WTC11 (cell line): ENCODE measurements at regions not wholly inside any gene's neighbourhood (a gene's known extent, or its start where the extent isn't known, plus 50 kb on each side); places are given as distances from the start of the nearest gene placed in this dataset.

ENCODE experiments used
- ATAC-seq: fragments of 200-7000 bp; cut with Tn5 transposase; 2 replicates; pipeline ENCODE4 v1.10.0; 2021; ENCODE audit warnings: mild to moderate bottlenecking, moderate library complexity
- CTCF ChIA-PET: fragments of 300-600 bp; sonication (Branson Sonifier 250); formaldehyde crosslinking; loops from one replicate; lab custom pipeline; 2021; ENCODE audit warnings: antibody characterized with exemption; lab: Charles Lee
- POLR2A ChIA-PET: fragments of 350-600 bp; sonication (Branson Sonifier 250); formaldehyde crosslinking; loops from one replicate; lab custom pipeline; 2021; ENCODE audit warnings: antibody characterized with exemption; lab: Charles Lee
- DNase-seq: peaks from one replicate; pipeline ENCODE4 v3.0.0; 2021; ENCODE audit warnings: low spot score
- H3K27ac Mint-ChIP-seq: 2 replicates; pipeline ENCODE4 v1.8.0; 2021; ENCODE audit warnings: mixed read lengths
- H3K27me3 Mint-ChIP-seq: 2 replicates; pipeline ENCODE4 v1.8.0; 2021; ENCODE audit warnings: low read depth, mild to moderate bottlenecking, moderate library complexity, mixed read lengths
- H3K36me3 Mint-ChIP-seq: 2 replicates; pipeline ENCODE4 v1.8.0; 2021; ENCODE audit warnings: mixed read lengths
- H3K4me1 Mint-ChIP-seq: 2 replicates; pipeline ENCODE4 v1.8.0; 2022; ENCODE audit warnings: mixed read lengths
- H3K4me3 Mint-ChIP-seq: 2 replicates; pipeline ENCODE4 v1.8.0; 2021; ENCODE audit warnings: mild to moderate bottlenecking, moderate library complexity, mixed read lengths
- H3K9me3 Mint-ChIP-seq: 2 replicates; pipeline ENCODE4 v1.8.0; 2021; ENCODE audit warnings: mixed read lengths
- AR ChIP-seq: fragments of 250-450 bp; sonication (Bioruptor Pico); IDR thresholded peaks from 2 replicates; pipeline ENCODE4 v1.9.0; 2021; ENCODE audit warnings: mild to moderate bottlenecking
- ATF6 ChIP-seq: sonication (generic); formaldehyde crosslinking; IDR thresholded peaks from 2 replicates; pipeline ENCODE4 v1.8.1; 2023; ENCODE audit warnings: mild to moderate bottlenecking, missing genetic modification reagents
- ELF4 ChIP-seq: sonication (generic); formaldehyde crosslinking; IDR thresholded peaks from 2 replicates; pipeline ENCODE4 v1.8.1; 2022; ENCODE audit warnings: low read depth, mild to moderate bottlenecking, moderate library complexity, missing genetic modification reagents
- EMX1 ChIP-seq: fragments of 250-450 bp; sonication (Bioruptor Pico); IDR thresholded peaks from 2 replicates; pipeline ENCODE4 v1.8.0; 2021; ENCODE audit warnings: mild to moderate bottlenecking
- FOXK1 ChIP-seq: sonication (generic); formaldehyde crosslinking; IDR thresholded peaks from 2 replicates; pipeline ENCODE4 v1.8.0; 2022; ENCODE audit warnings: mild to moderate bottlenecking, moderate library complexity, missing genetic modification reagents
- FOXP1 ChIP-seq: sonication (generic); formaldehyde crosslinking; IDR thresholded peaks from 2 replicates; pipeline ENCODE4 v1.8.0; 2022; ENCODE audit warnings: missing genetic modification reagents, mild to moderate bottlenecking, moderate library complexity, borderline replicate concordance
- FOXP4 ChIP-seq: sonication (generic); formaldehyde crosslinking; IDR thresholded peaks from 2 replicates; pipeline ENCODE4 v1.8.0; 2022; ENCODE audit warnings: mild to moderate bottlenecking, missing genetic modification reagents
- IRF1 ChIP-seq: sonication (generic); formaldehyde crosslinking; IDR thresholded peaks from 2 replicates; pipeline ENCODE4 v1.8.0; 2023; ENCODE audit warnings: missing genetic modification reagents
- NFE2L1 ChIP-seq: sonication (generic); formaldehyde crosslinking; IDR thresholded peaks from 2 replicates; pipeline ENCODE4 v1.8.1; 2023; ENCODE audit warnings: missing genetic modification reagents
- PRRX2 ChIP-seq: fragments of 250-450 bp; sonication (Bioruptor Pico); IDR thresholded peaks from 2 replicates; pipeline ENCODE4 v1.8.0; 2021; ENCODE audit warnings: mild to moderate bottlenecking
- SP1 ChIP-seq: sonication (generic); formaldehyde crosslinking; conservative IDR thresholded peaks from 2 replicates; pipeline ENCODE4 v1.8.1; 2022; ENCODE audit warnings: missing genetic modification reagents
- TP53 ChIP-seq: sonication (generic); formaldehyde crosslinking; IDR thresholded peaks from 2 replicates; pipeline ENCODE4 v1.8.1; 2023; ENCODE audit warnings: mild to moderate bottlenecking, missing genetic modification reagents
- ZNF138 ChIP-seq: sonication (generic); formaldehyde crosslinking; conservative IDR thresholded peaks from 2 replicates; pipeline ENCODE4 v1.8.1; 2022; ENCODE audit warnings: mild to moderate bottlenecking, moderate library complexity, missing genetic modification reagents
- ZNF232 ChIP-seq: sonication (generic); formaldehyde crosslinking; IDR thresholded peaks from 2 replicates; pipeline ENCODE4 v1.8.0; 2022; ENCODE audit warnings: mild to moderate bottlenecking, missing genetic modification reagents
- ZNF317 ChIP-seq: sonication (generic); formaldehyde crosslinking; IDR thresholded peaks from 2 replicates; pipeline ENCODE4 v1.8.1; 2023; ENCODE audit warnings: low read depth, mild to moderate bottlenecking, moderate library complexity, missing genetic modification reagents, borderline replicate concordance
- TF ChIP-seq, protein P1 (sequence below): sonication (generic); formaldehyde crosslinking; IDR thresholded peaks from 2 replicates; pipeline ENCODE4 v1.8.1; 2022; ENCODE audit warnings: mild to moderate bottlenecking, moderate library complexity, missing genetic modification reagents

GRCh38 chr13:26896986-26897668 is 136.5 kb upstream of the GPR12 start:
- ChIA-PET POLR2A (interaction anchor here (1.5 kb wide), 1 partner anchor 9 kb away, joined by 5 read pairs; no protein-coding TSS in a partner anchor), CTCF (interaction anchor here (1.0 to 2.0 kb wide), 3 partner anchors 24 to 186 kb away, joined by 3 to 7 read pairs (median 6); no protein-coding TSS in a partner anchor)
- H3K9me3 Mint-ChIP-seq = no peaks in the 10 kb centered on the region
- ATAC-seq = peak; percentile 31; the same call in 1 of the 2 replicates
- no peaks in the 10 kb centered on the region for H3K36me3 Mint-ChIP-seq
- no peak overlapping the region for H3K27ac Mint-ChIP-seq
- H3K4me3 Mint-ChIP-seq = no peak overlapping the region
- no peak for DNase-seq
- peaks cover 21% of the 10 kb centered on the region for H3K4me1 Mint-ChIP-seq
- H3K27me3 Mint-ChIP-seq = no peaks in the 10 kb centered on the region
- no peak for TF ChIP-seq SP1 (CRISPR knock-in tag)

- POLR2A ChIA-PET = no interaction called here
- H3K36me3 Mint-ChIP-seq = no peaks in the 10 kb centered on the region
- H3K27ac Mint-ChIP-seq = no peak overlapping the region
- DNase-seq (no peak), ATAC-seq (no peak)
- peaks cover 20% of the 10 kb centered on the region for H3K4me1 Mint-ChIP-seq
- no peak overlapping the region for H3K4me3 Mint-ChIP-seq
- TF ChIP-seq FOXP1 (CRISPR knock-in tag) (no peak), AR (no peak), PRRX2 (CRISPR knock-in tag) (no peak), FOXK1 (CRISPR knock-in tag) (no peak), ATF6 (no peak), ZNF232 (no peak), IRF1 (CRISPR knock-in tag) (no peak), ELF4 (CRISPR knock-in tag) (no peak), TP53 (CRISPR knock-in tag) (no peak)
- TF ChIP-seq, protein P1, sequence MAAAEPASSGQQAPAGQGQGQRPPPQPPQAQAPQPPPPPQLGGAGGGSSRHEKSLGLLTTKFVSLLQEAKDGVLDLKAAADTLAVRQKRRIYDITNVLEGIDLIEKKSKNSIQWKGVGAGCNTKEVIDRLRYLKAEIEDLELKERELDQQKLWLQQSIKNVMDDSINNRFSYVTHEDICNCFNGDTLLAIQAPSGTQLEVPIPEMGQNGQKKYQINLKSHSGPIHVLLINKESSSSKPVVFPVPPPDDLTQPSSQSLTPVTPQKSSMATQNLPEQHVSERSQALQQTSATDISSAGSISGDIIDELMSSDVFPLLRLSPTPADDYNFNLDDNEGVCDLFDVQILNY (CRISPR knock-in tag) = no peak
- no peaks in the 10 kb centered on the region for H3K27me3 Mint-ChIP-seq
- CTCF ChIA-PET = interaction anchor here (2.0 kb wide), 2 partner anchors 23 to 35 kb away, joined by 7 to 13 read pairs; no protein-coding TSS in a partner anchor
- H3K9me3 Mint-ChIP-seq = no peaks in the 10 kb centered on the region
Observed at GRCh38 chr13:26895808-26896466, 135.4 kb upstream of the GPR12 start.

- POLR2A ChIA-PET = no interaction called here
- DNase-seq = peak; percentile 21
- no peak overlapping the region for H3K4me3 Mint-ChIP-seq
Observed at GRCh38 chr13:26895081-26895807, 134.7 kb upstream of the GPR12 start.

More at GRCh38 chr13:26895081-26895807, 134.7 kb upstream of the GPR12 start:
- no peaks in the 10 kb centered on the region for H3K9me3 Mint-ChIP-seq
- H3K27ac Mint-ChIP-seq = no peak overlapping the region
- H3K4me1 Mint-ChIP-seq = peaks cover 14% of the 10 kb centered on the region
- no peaks in the 10 kb centered on the region for H3K36me3 Mint-ChIP-seq
- peak; percentile 68 for ATAC-seq
- H3K27me3 Mint-ChIP-seq = no peaks in the 10 kb centered on the region
- CTCF ChIA-PET = interaction anchor here (2.0 kb wide), 1 partner anchor 22 kb away, joined by 13 read pairs; no protein-coding TSS in a partner anchor
- TF ChIP-seq ZNF317 (CRISPR knock-in tag) = no peak
- no peak for TF ChIP-seq FOXP4 (CRISPR knock-in tag)
- TF ChIP-seq ZNF138 (CRISPR knock-in tag) = no peak
- no peak for TF ChIP-seq IRF1 (CRISPR knock-in tag)
- no peak for TF ChIP-seq EMX1 (CRISPR knock-in tag)
- TF ChIP-seq FOXK1 (CRISPR knock-in tag) = no peak
- no peak for TF ChIP-seq NFE2L1 (CRISPR knock-in tag)
